ENCODE measurements at regions not wholly inside any gene's neighbourhood (a gene's known extent, or its start where the extent isn't known, plus 50 kb on each side); places are given as distances from the start of the nearest gene placed in this dataset.

DNA sequence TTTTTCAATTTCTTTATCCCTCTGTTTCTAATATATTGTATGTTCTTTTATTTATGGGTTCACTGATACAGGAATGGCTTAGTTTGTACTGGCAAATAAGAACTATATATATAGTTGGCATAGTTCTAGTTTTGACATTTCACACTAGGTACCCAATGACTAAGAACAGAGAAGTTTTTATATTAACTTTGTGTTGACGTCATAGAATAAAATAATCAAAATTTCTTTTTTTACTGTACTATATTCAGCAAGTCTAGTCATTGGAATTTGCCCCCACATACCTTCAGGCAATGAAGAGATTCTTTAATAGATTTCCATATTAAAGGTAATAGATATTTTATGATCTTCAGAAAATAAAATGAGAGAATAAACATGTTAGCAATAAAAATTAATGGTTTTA lies 713.2 kb downstream of the NOVA1 start:
- TF ChIP-seq, protein P1, sequence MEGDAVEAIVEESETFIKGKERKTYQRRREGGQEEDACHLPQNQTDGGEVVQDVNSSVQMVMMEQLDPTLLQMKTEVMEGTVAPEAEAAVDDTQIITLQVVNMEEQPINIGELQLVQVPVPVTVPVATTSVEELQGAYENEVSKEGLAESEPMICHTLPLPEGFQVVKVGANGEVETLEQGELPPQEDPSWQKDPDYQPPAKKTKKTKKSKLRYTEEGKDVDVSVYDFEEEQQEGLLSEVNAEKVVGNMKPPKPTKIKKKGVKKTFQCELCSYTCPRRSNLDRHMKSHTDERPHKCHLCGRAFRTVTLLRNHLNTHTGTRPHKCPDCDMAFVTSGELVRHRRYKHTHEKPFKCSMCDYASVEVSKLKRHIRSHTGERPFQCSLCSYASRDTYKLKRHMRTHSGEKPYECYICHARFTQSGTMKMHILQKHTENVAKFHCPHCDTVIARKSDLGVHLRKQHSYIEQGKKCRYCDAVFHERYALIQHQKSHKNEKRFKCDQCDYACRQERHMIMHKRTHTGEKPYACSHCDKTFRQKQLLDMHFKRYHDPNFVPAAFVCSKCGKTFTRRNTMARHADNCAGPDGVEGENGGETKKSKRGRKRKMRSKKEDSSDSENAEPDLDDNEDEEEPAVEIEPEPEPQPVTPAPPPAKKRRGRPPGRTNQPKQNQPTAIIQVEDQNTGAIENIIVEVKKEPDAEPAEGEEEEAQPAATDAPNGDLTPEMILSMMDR (IDR thresholded peaks at IDR 0.05; ENCODE audit: poor library complexity, severe bottlenecking): no peak
- TF ChIP-seq EZH2 (IDR thresholded peaks at IDR 0.05; ENCODE audit: borderline replicate concordance, insufficient read depth, low read length, poor library complexity, severe bottlenecking) (no peak), TAF1 (IDR thresholded peaks at IDR 0.05; ENCODE audit: low read depth) (no peak), POLR2AphosphoS5 (IDR thresholded peaks at IDR 0.05) (no peak), EP300 (conservative IDR thresholded peaks at IDR 0.05; ENCODE audit: poor library complexity, severe bottlenecking) (no peak)
- TF ChIP-seq, protein P2, sequence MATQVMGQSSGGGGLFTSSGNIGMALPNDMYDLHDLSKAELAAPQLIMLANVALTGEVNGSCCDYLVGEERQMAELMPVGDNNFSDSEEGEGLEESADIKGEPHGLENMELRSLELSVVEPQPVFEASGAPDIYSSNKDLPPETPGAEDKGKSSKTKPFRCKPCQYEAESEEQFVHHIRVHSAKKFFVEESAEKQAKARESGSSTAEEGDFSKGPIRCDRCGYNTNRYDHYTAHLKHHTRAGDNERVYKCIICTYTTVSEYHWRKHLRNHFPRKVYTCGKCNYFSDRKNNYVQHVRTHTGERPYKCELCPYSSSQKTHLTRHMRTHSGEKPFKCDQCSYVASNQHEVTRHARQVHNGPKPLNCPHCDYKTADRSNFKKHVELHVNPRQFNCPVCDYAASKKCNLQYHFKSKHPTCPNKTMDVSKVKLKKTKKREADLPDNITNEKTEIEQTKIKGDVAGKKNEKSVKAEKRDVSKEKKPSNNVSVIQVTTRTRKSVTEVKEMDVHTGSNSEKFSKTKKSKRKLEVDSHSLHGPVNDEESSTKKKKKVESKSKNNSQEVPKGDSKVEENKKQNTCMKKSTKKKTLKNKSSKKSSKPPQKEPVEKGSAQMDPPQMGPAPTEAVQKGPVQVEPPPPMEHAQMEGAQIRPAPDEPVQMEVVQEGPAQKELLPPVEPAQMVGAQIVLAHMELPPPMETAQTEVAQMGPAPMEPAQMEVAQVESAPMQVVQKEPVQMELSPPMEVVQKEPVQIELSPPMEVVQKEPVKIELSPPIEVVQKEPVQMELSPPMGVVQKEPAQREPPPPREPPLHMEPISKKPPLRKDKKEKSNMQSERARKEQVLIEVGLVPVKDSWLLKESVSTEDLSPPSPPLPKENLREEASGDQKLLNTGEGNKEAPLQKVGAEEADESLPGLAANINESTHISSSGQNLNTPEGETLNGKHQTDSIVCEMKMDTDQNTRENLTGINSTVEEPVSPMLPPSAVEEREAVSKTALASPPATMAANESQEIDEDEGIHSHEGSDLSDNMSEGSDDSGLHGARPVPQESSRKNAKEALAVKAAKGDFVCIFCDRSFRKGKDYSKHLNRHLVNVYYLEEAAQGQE (IDR thresholded peaks at IDR 0.05; ENCODE audit: borderline replicate concordance): no peak

All from neural cell (in vitro differentiated cells).